HEK293 (cell line): ENCODE measurements at regions not wholly inside any gene's neighbourhood (a gene's known extent, or its start where the extent isn't known, plus 50 kb on each side); places are given as distances from the start of the nearest gene placed in this dataset.
"Not testable (repeated sequence)": the region's sequence is repeated elsewhere in the genome, so short reads cannot be mapped to it uniquely, and the experiment has no call there.

Experiments used
- CTCF ChIA-PET: fragments of 350-600 bp; formaldehyde crosslinking; extraction: SDS; loops from one replicate; lab custom pipeline; 2021; ENCODE audit warnings: antibody characterized with exemption; lab: Yijun Ruan, JAX
- POLR2A ChIA-PET: fragments of 300-600 bp; formaldehyde crosslinking; extraction: SDS; loops from one replicate; lab custom pipeline; 2020; ENCODE audit warnings: antibody characterized with exemption, inconsistent platforms; lab: Yijun Ruan, JAX
- H3K27ac ChIP-seq: fragments of 200-500 bp; sonication (Bioruptor generic); 2 replicates; pipeline ENCODE4 v1.5.1; 2014; ENCODE audit warnings: low read depth, low read length, control low read depth, inconsistent platforms; ENCODE audit errors: extremely low read depth
- H3K36me3 ChIP-seq, 2 experiments: fragments of 200-500 bp in 1 of 2; sonication (Bioruptor generic) in 1 of 2; 1 replicate in 1 of 2; 2 replicates in 1 of 2; pipeline ENCODE4 v1.5.1; 2014 to 2017; ENCODE audit warnings: inconsistent platforms in 2 of 2, low read length in 2 of 2; ENCODE audit not compliant: control insufficient read depth in 2 of 2, insufficient read depth in 1 of 2
- H3K4me1 ChIP-seq: fragments of 200-500 bp; sonication (Bioruptor generic); 2 replicates; pipeline ENCODE4 v1.5.1; 2014; ENCODE audit warnings: mild to moderate bottlenecking, low read length, inconsistent platforms; ENCODE audit not compliant: control insufficient read depth, insufficient read depth
- H3K4me3 ChIP-seq: 2 replicates; pipeline ENCODE4 v1.5.1; 2011; ENCODE audit warnings: low read depth, mild to moderate bottlenecking, control low read depth, low read length, moderate library complexity
- H3K9me3 ChIP-seq: fragments of 200-500 bp; sonication (Bioruptor generic); 2 replicates; pipeline ENCODE4 v1.5.1; 2014; ENCODE audit warnings: low read depth, low read length, inconsistent platforms; ENCODE audit not compliant: control insufficient read depth, insufficient read depth
- ATF2 ChIP-seq: fragments of 450-650 bp; formaldehyde crosslinking; IDR thresholded peaks from 2 replicates; pipeline ENCODE4 v1.5.1; 2016; ENCODE audit warnings: missing biosample characterization, missing genetic modification characterization, low read depth
- BCL11B ChIP-seq: fragments of 450-650 bp; formaldehyde crosslinking; IDR thresholded peaks from 2 replicates; pipeline ENCODE4 v1.5.1; 2016; ENCODE audit warnings: low read depth, missing biosample characterization, missing genetic modification characterization
- FEZF1 ChIP-seq: fragments of 450-650 bp; formaldehyde crosslinking; IDR thresholded peaks from 2 replicates; pipeline ENCODE4 v1.5.1; 2016; ENCODE audit warnings: missing biosample characterization, missing genetic modification characterization
- GFI1B ChIP-seq: fragments of 450-650 bp; formaldehyde crosslinking; IDR thresholded peaks from 2 replicates; pipeline ENCODE4 v1.5.1; 2016; ENCODE audit warnings: missing biosample characterization, missing genetic modification characterization
- GLIS2 ChIP-seq: fragments of 450-650 bp; formaldehyde crosslinking; IDR thresholded peaks from 2 replicates; pipeline ENCODE4 v1.5.1; 2016; ENCODE audit warnings: missing biosample characterization, missing genetic modification characterization
- HOXD13 ChIP-seq: sonication (generic); formaldehyde crosslinking; IDR thresholded peaks from 2 replicates; pipeline ENCODE4 v1.8.0; 2022; ENCODE audit warnings: missing genetic modification reagents, borderline replicate concordance
- KLF9 ChIP-seq: fragments of 450-650 bp; formaldehyde crosslinking; IDR thresholded peaks from 2 replicates; pipeline ENCODE4 v1.5.1; 2016; ENCODE audit warnings: missing biosample characterization, missing genetic modification characterization, low read depth
- PRDM6 ChIP-seq: fragments of 450-650 bp; formaldehyde crosslinking; IDR thresholded peaks from 2 replicates; pipeline ENCODE4 v1.5.1; 2017; ENCODE audit warnings: missing biosample characterization, missing genetic modification characterization
- SCRT1 ChIP-seq: fragments of 450-650 bp; formaldehyde crosslinking; IDR thresholded peaks from 2 replicates; pipeline ENCODE4 v1.5.1; 2016; ENCODE audit warnings: missing biosample characterization, missing genetic modification characterization, borderline replicate concordance
- TRIM28 ChIP-seq: IDR thresholded peaks from 2 replicates; pipeline ENCODE4 v1.6.1; 2011; ENCODE audit warnings: low read length, control low read depth, borderline replicate concordance
- ZBTB8A ChIP-seq: fragments of 450-650 bp; formaldehyde crosslinking; IDR thresholded peaks from 2 replicates; pipeline ENCODE4 v1.5.1; 2016; ENCODE audit warnings: missing biosample characterization, missing genetic modification characterization
- ZEB2 ChIP-seq: fragments of 450-650 bp; formaldehyde crosslinking; IDR thresholded peaks from 2 replicates; pipeline ENCODE4 v1.5.1; 2016; ENCODE audit warnings: missing biosample characterization, missing genetic modification characterization
- ZFP69B ChIP-seq: fragments of 450-650 bp; formaldehyde crosslinking; IDR thresholded peaks from 2 replicates; pipeline ENCODE4 v1.5.1; 2016; ENCODE audit warnings: missing biosample characterization, missing genetic modification characterization
- ZNF311 ChIP-seq: fragments of 450-650 bp; formaldehyde crosslinking; IDR thresholded peaks from 2 replicates; pipeline ENCODE4 v1.5.1; 2017; ENCODE audit warnings: missing biosample characterization, missing genetic modification characterization, borderline replicate concordance
- ZNF366 ChIP-seq: fragments of 450-650 bp; formaldehyde crosslinking; conservative IDR thresholded peaks from 2 replicates; pipeline ENCODE4 v1.5.1; 2016; ENCODE audit warnings: missing biosample characterization, missing genetic modification characterization
- ZNF394 ChIP-seq: fragments of 450-650 bp; formaldehyde crosslinking; IDR thresholded peaks from 2 replicates; pipeline ENCODE4 v1.5.1; 2016; ENCODE audit warnings: missing biosample characterization, missing genetic modification characterization, mild to moderate bottlenecking, moderate library complexity, borderline replicate concordance
- ZNF610 ChIP-seq: fragments of 450-650 bp; formaldehyde crosslinking; IDR thresholded peaks from 2 replicates; pipeline ENCODE4 v1.5.1; 2016; ENCODE audit warnings: missing biosample characterization, missing genetic modification characterization, borderline replicate concordance
- ZNF623 ChIP-seq: fragments of 450-650 bp; formaldehyde crosslinking; IDR thresholded peaks from 2 replicates; pipeline ENCODE4 v1.5.1; 2016; ENCODE audit warnings: missing biosample characterization, missing genetic modification characterization
- ZNF654 ChIP-seq: fragments of 450-650 bp; formaldehyde crosslinking; IDR thresholded peaks from 2 replicates; pipeline ENCODE4 v1.5.1; 2016; ENCODE audit warnings: low read depth, missing biosample characterization, missing genetic modification characterization
- ZNF776 ChIP-seq: fragments of 450-650 bp; formaldehyde crosslinking; IDR thresholded peaks from 2 replicates; pipeline ENCODE4 v1.5.0; 2017; ENCODE audit warnings: missing biosample characterization, missing genetic modification characterization, borderline replicate concordance
- TF ChIP-seq, protein P1 (sequence below): fragments of 450-650 bp; formaldehyde crosslinking; IDR thresholded peaks from 2 replicates; pipeline ENCODE4 v1.5.1; 2017; ENCODE audit warnings: missing biosample characterization, missing genetic modification characterization
- TF ChIP-seq, protein P2 (sequence below): fragments of 450-650 bp; formaldehyde crosslinking; IDR thresholded peaks from 2 replicates; pipeline ENCODE4 v1.5.1; 2016; ENCODE audit warnings: missing biosample characterization, missing genetic modification characterization

- Histone ChIP-seq H3K27ac (no peak overlapping the region), H3K36me3 (no peaks in the 10 kb centered on the region), H3K4me3 (no peak overlapping the region), H3K4me1 (peaks cover 8% of the 10 kb centered on the region; the same call in 1 of the 2 replicates), H3K9me3 (no peaks in the 10 kb centered on the region)
- ChIA-PET CTCF (interaction anchor here (2.2 kb wide), 1 partner anchor 11 kb away, joined by 16 read pairs; no protein-coding TSS in a partner anchor), POLR2A (interaction anchor here (0.5 to 1.7 kb wide), 2 partner anchors 11 to 36 kb away, joined by 8 to 11 read pairs; no protein-coding TSS in a partner anchor)
- TF ChIP-seq, protein P1, sequence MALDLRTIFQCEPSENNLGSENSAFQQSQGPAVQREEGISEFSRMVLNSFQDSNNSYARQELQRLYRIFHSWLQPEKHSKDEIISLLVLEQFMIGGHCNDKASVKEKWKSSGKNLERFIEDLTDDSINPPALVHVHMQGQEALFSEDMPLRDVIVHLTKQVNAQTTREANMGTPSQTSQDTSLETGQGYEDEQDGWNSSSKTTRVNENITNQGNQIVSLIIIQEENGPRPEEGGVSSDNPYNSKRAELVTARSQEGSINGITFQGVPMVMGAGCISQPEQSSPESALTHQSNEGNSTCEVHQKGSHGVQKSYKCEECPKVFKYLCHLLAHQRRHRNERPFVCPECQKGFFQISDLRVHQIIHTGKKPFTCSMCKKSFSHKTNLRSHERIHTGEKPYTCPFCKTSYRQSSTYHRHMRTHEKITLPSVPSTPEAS (tag by site-specific recombination): no peak
- TF ChIP-seq TRIM28 (no peak), GFI1B (tag by site-specific recombination) (peak; percentile 74), ATF2 (tag by site-specific recombination) (no peak), KLF9 (no peak), ZBTB8A (tag by site-specific recombination) (no peak), ZNF654 (tag by site-specific recombination) (no peak), PRDM6 (tag by site-specific recombination) (peak; percentile 93), ZNF366 (peak; percentile 58), SCRT1 (tag by site-specific recombination) (no peak)
Measured at GRCh38 chrX:123788744-123789143, 55.9 kb upstream of the THOC2 start.

DNA sequence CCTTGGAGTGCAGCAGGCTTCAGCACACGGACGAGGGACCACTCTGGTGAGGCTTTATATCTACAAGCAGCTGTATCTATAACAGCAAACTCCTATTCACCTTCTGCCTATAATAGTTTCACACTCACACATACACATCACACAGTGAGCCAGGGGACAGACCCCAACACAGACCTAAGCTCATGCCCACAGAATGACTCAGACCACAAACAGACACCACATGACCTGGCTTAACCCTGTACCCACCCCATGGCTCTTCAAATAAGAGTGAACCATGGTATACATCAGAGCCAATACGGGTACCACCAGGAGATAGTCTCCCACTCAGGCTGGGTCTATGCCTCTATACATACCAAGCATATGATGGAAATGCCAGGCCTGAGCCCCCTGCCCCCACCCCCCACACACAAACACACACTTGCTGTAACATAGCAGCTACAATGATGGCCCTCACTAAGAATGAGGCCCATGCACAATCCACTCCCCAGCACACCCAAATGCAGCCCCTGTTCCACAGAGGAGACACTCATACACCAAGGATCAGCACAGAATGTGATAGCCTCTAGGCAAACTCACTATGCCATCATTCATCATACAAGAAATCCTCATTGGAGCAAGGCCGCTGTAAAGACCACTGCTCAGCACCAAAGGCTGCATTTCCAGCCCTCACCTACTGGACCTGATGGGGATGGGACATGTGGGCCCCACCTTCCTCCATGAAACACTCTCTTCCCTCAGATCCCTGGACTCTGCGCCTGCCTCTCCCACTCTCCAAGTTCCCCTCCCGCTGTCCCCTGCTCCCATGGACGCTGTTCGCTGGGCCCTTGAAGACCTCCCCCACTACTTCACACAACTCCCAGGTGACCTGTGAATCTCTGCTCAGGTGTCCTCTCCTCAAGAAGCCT, 62.1 kb upstream of the XIAP start:
- ChIA-PET CTCF (interaction anchor here (1.0 kb wide), 1 partner anchor 38 kb away, joined by 3 read pairs; no protein-coding TSS in a partner anchor), POLR2A (no interaction called here)
- Histone ChIP-seq H3K36me3 (no peaks in the 10 kb centered on the region), H3K27ac (no peak overlapping the region), H3K4me3 (no peak overlapping the region), H3K4me1 (no peaks in the 10 kb centered on the region), H3K9me3 (no peaks in the 10 kb centered on the region)
- TF ChIP-seq ZNF610 (tag by site-specific recombination) (no peak), HOXD13 (CRISPR knock-in tag) (no peak), FEZF1 (no peak), ZEB2 (no peak), GLIS2 (peak; percentile 31; the same call in 1 of the 2 replicates), ZFP69B (tag by site-specific recombination) (0 out of 2 replicates have a peak, but pooled peaks have one; percentile 43), ZNF776 (no peak), ZNF394 (tag by site-specific recombination) (peak; percentile 16; the same call in 1 of the 2 replicates), ZNF311 (tag by site-specific recombination) (no peak), ZNF623 (tag by site-specific recombination) (no peak), BCL11B (tag by site-specific recombination) (no peak)
- TF ChIP-seq, protein P2, sequence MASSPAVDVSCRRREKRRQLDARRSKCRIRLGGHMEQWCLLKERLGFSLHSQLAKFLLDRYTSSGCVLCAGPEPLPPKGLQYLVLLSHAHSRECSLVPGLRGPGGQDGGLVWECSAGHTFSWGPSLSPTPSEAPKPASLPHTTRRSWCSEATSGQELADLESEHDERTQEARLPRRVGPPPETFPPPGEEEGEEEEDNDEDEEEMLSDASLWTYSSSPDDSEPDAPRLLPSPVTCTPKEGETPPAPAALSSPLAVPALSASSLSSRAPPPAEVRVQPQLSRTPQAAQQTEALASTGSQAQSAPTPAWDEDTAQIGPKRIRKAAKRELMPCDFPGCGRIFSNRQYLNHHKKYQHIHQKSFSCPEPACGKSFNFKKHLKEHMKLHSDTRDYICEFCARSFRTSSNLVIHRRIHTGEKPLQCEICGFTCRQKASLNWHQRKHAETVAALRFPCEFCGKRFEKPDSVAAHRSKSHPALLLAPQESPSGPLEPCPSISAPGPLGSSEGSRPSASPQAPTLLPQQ (tag by site-specific recombination): peak; percentile 76

- H3K9me3 ChIP-seq, H3K27ac ChIP-seq, H3K4me1 ChIP-seq, H3K4me3 ChIP-seq, H3K36me3 ChIP-seq, CTCF ChIA-PET, POLR2A ChIA-PET: not testable (repeated sequence)
Measured at GRCh38 chrX:123798706-123799430, 61.0 kb upstream of the XIAP start.
